ENCODE measurements at regions not wholly inside any gene's neighbourhood (a gene's known extent, or its start where the extent isn't known, plus 50 kb on each side); places are given as distances from the start of the nearest gene placed in this dataset.

- no peak for DNase-seq (ENCODE audit: low spot score in 2 of 2, unreplicated experiment in 2 of 2)
- Mint-ChIP-seq H3K4me3 (no peak overlapping the region), H3K27me3 (ENCODE audit: low read depth) (peaks cover 3% of the 10 kb centered on the region), H3K27ac (no peak overlapping the region), H3K9me3 (no peaks in the 10 kb centered on the region), H3K4me1 (peaks cover 6% of the 10 kb centered on the region), H3K36me3 (no peaks in the 10 kb centered on the region)
- no peak for TF ChIP-seq CTCF (IDR thresholded peaks at IDR 0.05; ENCODE audit: unreplicated experiment)
Observed at GRCh38 chr9:134236001-134236421, 71.6 kb upstream of the RNU6ATAC start.

- TF ChIP-seq CTCF (IDR thresholded peaks at IDR 0.05; ENCODE audit: unreplicated experiment) = no peak
- DNase-seq (ENCODE audit: low spot score in 2 of 2, unreplicated experiment in 2 of 2) = no peak
- Mint-ChIP-seq H3K36me3 (no peaks in the 10 kb centered on the region), H3K4me1 (peaks cover 6% of the 10 kb centered on the region), H3K27ac (no peak overlapping the region), H3K27me3 (ENCODE audit: low read depth) (peaks cover 9% of the 10 kb centered on the region), H3K9me3 (no peaks in the 10 kb centered on the region), H3K4me3 (no peak overlapping the region)
Observed at GRCh38 chr9:134236935-134237629, 72.7 kb upstream of the RNU6ATAC start.

GRCh38 chr9:134237630-134238265 lies 73.4 kb upstream of the RNU6ATAC start:
- no peak for TF ChIP-seq CTCF (IDR thresholded peaks at IDR 0.05; ENCODE audit: unreplicated experiment)
- no peak overlapping the region for H3K27ac Mint-ChIP-seq
- no peak for DNase-seq (ENCODE audit: low spot score in 2 of 2, unreplicated experiment in 2 of 2)
- H3K27me3 Mint-ChIP-seq (ENCODE audit: low read depth) = peaks cover 15% of the 10 kb centered on the region
- peaks cover 7% of the 10 kb centered on the region for H3K4me1 Mint-ChIP-seq
- H3K9me3 Mint-ChIP-seq = no peaks in the 10 kb centered on the region
- H3K36me3 Mint-ChIP-seq = no peaks in the 10 kb centered on the region
- no peak overlapping the region for H3K4me3 Mint-ChIP-seq

GRCh38 chr9:134239130-134239903 lies 75.0 kb upstream of the RNU6ATAC start:
- H3K27me3 Mint-ChIP-seq (ENCODE audit: low read depth) = peaks cover 28% of the 10 kb centered on the region
- no peak overlapping the region for H3K27ac Mint-ChIP-seq
- H3K4me3 Mint-ChIP-seq = no peak overlapping the region

GRCh38 chr9:134239939-134240338 lies 75.6 kb upstream of the RNU6ATAC start:
- H3K27ac Mint-ChIP-seq = no peak overlapping the region
- no peaks in the 10 kb centered on the region for H3K36me3 Mint-ChIP-seq
- no peak for TF ChIP-seq CTCF (IDR thresholded peaks at IDR 0.05; ENCODE audit: unreplicated experiment)
- H3K4me1 Mint-ChIP-seq = peaks cover 7% of the 10 kb centered on the region
- no peaks in the 10 kb centered on the region for H3K9me3 Mint-ChIP-seq
- H3K4me3 Mint-ChIP-seq = no peak overlapping the region
- no peak for DNase-seq (ENCODE audit: low spot score in 2 of 2, unreplicated experiment in 2 of 2)
- H3K27me3 Mint-ChIP-seq (ENCODE audit: low read depth) = peaks cover 34% of the 10 kb centered on the region

More at GRCh38 chr9:134239130-134239903, 75.0 kb upstream of the RNU6ATAC start:
- Mint-ChIP-seq H3K36me3 (no peaks in the 10 kb centered on the region), H3K4me1 (peaks cover 7% of the 10 kb centered on the region), H3K9me3 (no peaks in the 10 kb centered on the region)
- DNase-seq (ENCODE audit: low spot score in 2 of 2, unreplicated experiment in 2 of 2) = no peak
- no peak for TF ChIP-seq CTCF (IDR thresholded peaks at IDR 0.05; ENCODE audit: unreplicated experiment)

Measured in mesothelial cell of epicardium (in vitro differentiated cells).